Activated naive CD8-positive, alpha-beta T cell treated with anti-CD3 and anti-CD28 coated beads for 36 hours (primary cell): ENCODE measurements at regions not wholly inside any gene's neighbourhood (a gene's known extent, or its start where the extent isn't known, plus 50 kb on each side); places are given as distances from the start of the nearest gene placed in this dataset.

ENCODE experiments used
- DNase-seq: peaks from one replicate; pipeline ENCODE4 v3.0.0; 2021
- H3K27ac Mint-ChIP-seq: one replicate; pipeline ENCODE4 v1.8.0; 2022; ENCODE audit warnings: mild to moderate bottlenecking, moderate library complexity, mixed read lengths
- H3K27me3 Mint-ChIP-seq: one replicate; pipeline ENCODE4 v1.8.0; 2022; ENCODE audit warnings: mild to moderate bottlenecking, mixed read lengths
- H3K36me3 Mint-ChIP-seq: one replicate; pipeline ENCODE4 v1.8.0; 2021; ENCODE audit warnings: mild to moderate bottlenecking, mixed read lengths
- H3K4me1 Mint-ChIP-seq: one replicate; pipeline ENCODE4 v1.8.0; 2021; ENCODE audit warnings: mixed read lengths
- H3K4me3 Mint-ChIP-seq: one replicate; pipeline ENCODE4 v1.8.0; 2022; ENCODE audit warnings: mild to moderate bottlenecking, moderate library complexity, mixed read lengths
- H3K9me3 Mint-ChIP-seq: one replicate; pipeline ENCODE4 v1.8.0; 2022; ENCODE audit warnings: mixed read lengths

GRCh38 chrX:39766085-39766726, 331.6 kb downstream of the BCOR start:
- H3K9me3 Mint-ChIP-seq, result no peaks in the 10 kb centered on the region
- DNase-seq, result no peak
- H3K27me3 Mint-ChIP-seq, result no peaks in the 10 kb centered on the region
- H3K36me3 Mint-ChIP-seq, result no peaks in the 10 kb centered on the region
- peak overlapping the region; percentile 84 for H3K27ac Mint-ChIP-seq
- peaks cover 24% of the 10 kb centered on the region for H3K4me1 Mint-ChIP-seq
- peak overlapping the region; percentile 18 for H3K4me3 Mint-ChIP-seq

- no peaks in the 10 kb centered on the region for H3K9me3 Mint-ChIP-seq
- H3K27me3 Mint-ChIP-seq, result no peaks in the 10 kb centered on the region
- H3K4me1 Mint-ChIP-seq, result peaks cover 28% of the 10 kb centered on the region
- DNase-seq, result no peak
- no peak overlapping the region for H3K4me3 Mint-ChIP-seq
- no peak overlapping the region for H3K27ac Mint-ChIP-seq
- H3K36me3 Mint-ChIP-seq, result no peaks in the 10 kb centered on the region
Measured at GRCh38 chrX:39766855-39767254, 330.9 kb downstream of the BCOR start.

GRCh38 chrX:39767446-39767845, 330.3 kb downstream of the BCOR start:
- no peaks in the 10 kb centered on the region for H3K36me3 Mint-ChIP-seq
- no peaks in the 10 kb centered on the region for H3K27me3 Mint-ChIP-seq
- H3K9me3 Mint-ChIP-seq, result no peaks in the 10 kb centered on the region
- no peak for DNase-seq
- H3K4me1 Mint-ChIP-seq, result peaks cover 29% of the 10 kb centered on the region
- H3K27ac Mint-ChIP-seq, result no peak overlapping the region
- H3K4me3 Mint-ChIP-seq, result no peak overlapping the region

- no peaks in the 10 kb centered on the region for H3K36me3 Mint-ChIP-seq
- H3K27me3 Mint-ChIP-seq, result no peaks in the 10 kb centered on the region
- no peak overlapping the region for H3K4me3 Mint-ChIP-seq
- H3K9me3 Mint-ChIP-seq, result no peaks in the 10 kb centered on the region
- no peak for DNase-seq
- H3K27ac Mint-ChIP-seq, result no peak overlapping the region
- H3K4me1 Mint-ChIP-seq, result peaks cover 40% of the 10 kb centered on the region
Measured at GRCh38 chrX:39769748-39770147, 328.0 kb downstream of the BCOR start.

- Mint-ChIP-seq H3K9me3 (no peaks in the 10 kb centered on the region), H3K27me3 (no peaks in the 10 kb centered on the region), H3K4me1 (peaks cover 33% of the 10 kb centered on the region), H3K27ac (no peak overlapping the region), H3K36me3 (no peaks in the 10 kb centered on the region), H3K4me3 (no peak overlapping the region)
- DNase-seq, result no peak
Measured at GRCh38 chrX:39771089-39771488, 326.7 kb downstream of the BCOR start.

- peak overlapping the region; percentile 55 for H3K4me3 Mint-ChIP-seq
- H3K9me3 Mint-ChIP-seq, result no peaks in the 10 kb centered on the region
- peaks cover 31% of the 10 kb centered on the region for H3K4me1 Mint-ChIP-seq
- H3K27ac Mint-ChIP-seq, result peak overlapping the region; percentile 97
- H3K27me3 Mint-ChIP-seq, result no peaks in the 10 kb centered on the region
- no peaks in the 10 kb centered on the region for H3K36me3 Mint-ChIP-seq
- DNase-seq, result peak; percentile 57
Measured at GRCh38 chrX:39772057-39772832, 325.5 kb downstream of the BCOR start.

GRCh38 chrX:39773150-39773549, 324.6 kb downstream of the BCOR start:
- Mint-ChIP-seq H3K4me1 (peaks cover 38% of the 10 kb centered on the region), H3K9me3 (no peaks in the 10 kb centered on the region), H3K27me3 (no peaks in the 10 kb centered on the region), H3K4me3 (peak overlapping the region; percentile 22), H3K36me3 (no peaks in the 10 kb centered on the region), H3K27ac (peak overlapping the region; percentile 97)
- DNase-seq, result no peak

GRCh38 chrX:39773923-39774773, 323.6 kb downstream of the BCOR start:
- H3K27ac Mint-ChIP-seq, result peak overlapping the region; percentile 95
- H3K36me3 Mint-ChIP-seq, result peaks cover 4% of the 10 kb centered on the region
- H3K27me3 Mint-ChIP-seq, result no peaks in the 10 kb centered on the region
- no peaks in the 10 kb centered on the region for H3K9me3 Mint-ChIP-seq
- H3K4me1 Mint-ChIP-seq, result peaks cover 39% of the 10 kb centered on the region
- peak overlapping the region; percentile 60 for H3K4me3 Mint-ChIP-seq
- DNase-seq, result no peak

GRCh38 chrX:39774774-39775328, 322.9 kb downstream of the BCOR start:
- peak overlapping the region; percentile 95 for H3K27ac Mint-ChIP-seq
- H3K4me3 Mint-ChIP-seq, result peak overlapping the region; percentile 60
- peaks cover 39% of the 10 kb centered on the region for H3K4me1 Mint-ChIP-seq
- H3K9me3 Mint-ChIP-seq, result no peaks in the 10 kb centered on the region
- no peaks in the 10 kb centered on the region for H3K27me3 Mint-ChIP-seq
- peaks cover 4% of the 10 kb centered on the region for H3K36me3 Mint-ChIP-seq
- DNase-seq, result no peak

- H3K27me3 Mint-ChIP-seq, result no peaks in the 10 kb centered on the region
- H3K36me3 Mint-ChIP-seq, result peaks cover 4% of the 10 kb centered on the region
- H3K27ac Mint-ChIP-seq, result peak overlapping the region; percentile 90
- no peak overlapping the region for H3K4me3 Mint-ChIP-seq
- DNase-seq, result no peak
- no peaks in the 10 kb centered on the region for H3K9me3 Mint-ChIP-seq
- peaks cover 31% of the 10 kb centered on the region for H3K4me1 Mint-ChIP-seq
Measured at GRCh38 chrX:39777623-39778025, 320.1 kb downstream of the BCOR start.

- Mint-ChIP-seq H3K4me3 (no peak overlapping the region), H3K27ac (no peak overlapping the region), H3K9me3 (no peaks in the 10 kb centered on the region), H3K4me1 (peaks cover 15% of the 10 kb centered on the region), H3K36me3 (peaks cover 4% of the 10 kb centered on the region), H3K27me3 (no peaks in the 10 kb centered on the region)
- no peak for DNase-seq
Measured at GRCh38 chrX:39779952-39780783, 317.6 kb downstream of the BCOR start.

GRCh38 chrX:39782276-39782675, 315.5 kb downstream of the BCOR start:
- Mint-ChIP-seq H3K4me1 (peaks cover 8% of the 10 kb centered on the region), H3K9me3 (no peaks in the 10 kb centered on the region), H3K27me3 (no peaks in the 10 kb centered on the region), H3K36me3 (peaks cover 4% of the 10 kb centered on the region), H3K4me3 (no peak overlapping the region), H3K27ac (no peak overlapping the region)
- DNase-seq, result no peak

- H3K4me3 Mint-ChIP-seq, result no peak overlapping the region
- no peaks in the 10 kb centered on the region for H3K4me1 Mint-ChIP-seq
- H3K27me3 Mint-ChIP-seq, result no peaks in the 10 kb centered on the region
- no peaks in the 10 kb centered on the region for H3K9me3 Mint-ChIP-seq
- H3K36me3 Mint-ChIP-seq, result no peaks in the 10 kb centered on the region
- DNase-seq, result no peak
- no peak overlapping the region for H3K27ac Mint-ChIP-seq
Measured at GRCh38 chrX:39787999-39788398, 309.8 kb downstream of the BCOR start.

- H3K9me3 Mint-ChIP-seq, result no peaks in the 10 kb centered on the region
Measured at GRCh38 chrX:39788521-39788920, 309.2 kb downstream of the BCOR start.

More at GRCh38 chrX:39788521-39788920, 309.2 kb downstream of the BCOR start:
- no peak overlapping the region for H3K4me3 Mint-ChIP-seq
- no peaks in the 10 kb centered on the region for H3K4me1 Mint-ChIP-seq
- H3K27me3 Mint-ChIP-seq, result no peaks in the 10 kb centered on the region
- H3K36me3 Mint-ChIP-seq, result no peaks in the 10 kb centered on the region
- H3K27ac Mint-ChIP-seq, result no peak overlapping the region
- no peak for DNase-seq
